HCT116 (cell line): ENCODE measurements at regions not wholly inside any gene's neighbourhood (a gene's known extent, or its start where the extent isn't known, plus 50 kb on each side); places are given as distances from the start of the nearest gene placed in this dataset.

Source experiments
- ATAC-seq: fragments of 200-7000 bp; cut with Tn5 transposase; 2 replicates; pipeline ENCODE4 v1.9.1; 2020; ENCODE audit warnings: mild to moderate bottlenecking, moderate library complexity
- BruUV-seq: library from RNA; stranded (reverse); fragments of 400-500 nt; replicated peaks from 2 replicates; lab custom pipeline; 2021; lab: Mats Ljungman, UMichigan
- CTCF ChIA-PET: fragments of 300-600 bp; sonication (Branson Sonifier 250); formaldehyde crosslinking; loops from one replicate; lab custom pipeline; 2021; ENCODE audit warnings: antibody characterized with exemption; lab: Charles Lee
- POLR2A ChIA-PET: fragments of 300-600, 350-600 bp; sonication (Branson Sonifier 250); formaldehyde crosslinking; loops from one replicate; lab custom pipeline; 2021; ENCODE audit warnings: antibody characterized with exemption; lab: Charles Lee
- RAD21 ChIA-PET, 2 experiments: fragments of 300-600 bp; sonication (Branson Sonifier 250); formaldehyde crosslinking; loops; one replicate each; lab custom pipeline; 2023; ENCODE audit warnings: low total read pairs in 2 of 2; ENCODE audit not compliant: uncharacterized antibody in 2 of 2, unreplicated experiment in 2 of 2, low non-redundant PET in 1 of 2; lab: Charles Lee
- DNase-seq: peaks from one replicate; pipeline ENCODE4 v3.0.0-alpha.2; 2010; ENCODE audit warnings: low read depth, low spot score
- H2AFZ ChIP-seq: fragments of 200-600 bp; shearing (Covaris generic), sonication (generic); 2 replicates; pipeline ENCODE4 v1.6.1; 2017; ENCODE audit warnings: low read depth, mixed run types, mixed read lengths, antibody characterized with exemption, low read length; ENCODE audit not compliant: poor library complexity, severe bottlenecking
- H3K27ac ChIP-seq: 2 replicates; pipeline ENCODE4 v1.5.1; 2012; ENCODE audit warnings: low read depth, low read length
- H3K27me3 ChIP-seq: fragments of 200-600 bp; sonication (generic); 2 replicates; pipeline ENCODE4 v1.6.1; 2016; ENCODE audit warnings: mixed run types, low read length, mixed read lengths; ENCODE audit not compliant: insufficient read depth
- H3K36me3 ChIP-seq, 2 experiments: fragments of 200-500 bp in 1 of 2; fragments of 200-600 bp in 1 of 2; sonication (Bioruptor generic) in 1 of 2; sonication (generic) in 1 of 2; 2 replicates each; pipeline versions ENCODE4 v1.5.1 to v1.6.1; 2014 to 2016; ENCODE audit warnings: low read length in 2 of 2, inconsistent platforms in 1 of 2, mixed read lengths in 1 of 2, mixed run types in 1 of 2; ENCODE audit not compliant: insufficient read depth in 2 of 2, control insufficient read depth in 1 of 2
- H3K4me1 ChIP-seq, 2 experiments: fragments of 200-600 bp in 1 of 2; sonication (generic) in 1 of 2; 2 replicates each; pipeline versions ENCODE4 v1.5.1 to v1.6.1; 2012 to 2017; ENCODE audit warnings: low read length in 2 of 2, inconsistent platforms in 1 of 2, mild to moderate bottlenecking in 1 of 2, mixed read lengths in 1 of 2, mixed run types in 1 of 2, moderate library complexity in 1 of 2; ENCODE audit not compliant: insufficient read depth in 2 of 2, control insufficient read depth in 1 of 2
- H3K4me2 ChIP-seq: fragments of 200-600 bp; sonication (generic); 2 replicates; pipeline ENCODE4 v1.6.1; 2017; ENCODE audit warnings: mixed run types, low read length, mixed read lengths
- H3K4me3 ChIP-seq, 2 experiments: fragments of 200-600 bp in 1 of 2; sonication (generic) in 1 of 2; replicated peaks in 1 of 2; 2 replicates each; pipeline ENCODE4 v1.5.1; 2011 to 2016; ENCODE audit warnings: low read length in 2 of 2, control low read depth in 1 of 2, low read depth in 1 of 2, mild to moderate bottlenecking in 1 of 2, mixed read lengths in 1 of 2, mixed run types in 1 of 2
- H3K79me2 ChIP-seq: fragments of 200-600 bp; sonication (generic); 2 replicates; pipeline ENCODE4 v1.6.1; 2017; ENCODE audit warnings: mild to moderate bottlenecking, mixed run types, low read length, moderate library complexity, mixed read lengths; ENCODE audit not compliant: insufficient read depth
- H3K9ac ChIP-seq: fragments of 200-600 bp; sonication (generic); 2 replicates; pipeline ENCODE4 v1.6.1; 2016; ENCODE audit warnings: low read length, mixed read lengths
- H3K9me2 ChIP-seq: fragments of 200-600 bp; sonication (generic), shearing (Covaris generic); 2 replicates; pipeline ENCODE4 v1.6.1; 2017; ENCODE audit warnings: mixed run types, mild to moderate bottlenecking, moderate library complexity; ENCODE audit not compliant: insufficient read depth
- H3K9me3 ChIP-seq, 2 experiments: fragments of 200-500 bp in 1 of 2; fragments of 200-600 bp in 1 of 2; sonication (Bioruptor generic) in 1 of 2; sonication (generic) in 1 of 2; 2 replicates each; pipeline ENCODE4 v1.6.1; 2014 to 2017; ENCODE audit warnings: low read length in 2 of 2, mixed read lengths in 2 of 2, inconsistent platforms in 1 of 2, low read depth in 1 of 2, mild to moderate bottlenecking in 1 of 2, mixed run types in 1 of 2, moderate library complexity in 1 of 2; ENCODE audit not compliant: control insufficient read depth in 1 of 2, insufficient read depth in 1 of 2
- H4K20me1 ChIP-seq: fragments of 200-600 bp; sonication (generic), shearing (Covaris generic); 2 replicates; pipeline ENCODE4 v1.6.1; 2017; ENCODE audit warnings: mixed run types, mild to moderate bottlenecking, moderate library complexity; ENCODE audit not compliant: insufficient read depth
- ATF3 ChIP-seq: IDR thresholded peaks from 2 replicates; pipeline ENCODE4 v1.6.1; 2012
- CBX3 ChIP-seq: IDR thresholded peaks from 2 replicates; pipeline ENCODE4 v1.6.1; 2012; ENCODE audit warnings: low read depth
- CTCF ChIP-seq, 3 experiments: fragments of 200-600 bp in 1 of 3; sonication (generic) in 1 of 3; IDR thresholded peaks in 2 of 3; conservative IDR thresholded peaks in 1 of 3; 2 replicates each; pipeline ENCODE4 v1.5.1; 2012 to 2017; ENCODE audit warnings: low read depth in 2 of 3, low read length in 2 of 3, antibody characterized with exemption in 1 of 3, borderline replicate concordance in 1 of 3, control low read depth in 1 of 3, mild to moderate bottlenecking in 1 of 3, mixed read lengths in 1 of 3, mixed run types in 1 of 3, moderate library complexity in 1 of 3; ENCODE audit not compliant: insufficient read depth in 1 of 3
- EZH2 ChIP-seq: fragments of 200-600 bp; sonication (generic); IDR thresholded peaks from 2 replicates; pipeline ENCODE4 v1.6.1; 2017; ENCODE audit warnings: antibody characterized with exemption, mixed run types
- EZH2phosphoT487 ChIP-seq: fragments of 200-600 bp; IDR thresholded peaks from 2 replicates; pipeline ENCODE4 v1.6.1; 2018; ENCODE audit warnings: antibody characterized with exemption, borderline replicate concordance
- JUND ChIP-seq: IDR thresholded peaks from 2 replicates; pipeline ENCODE4 v1.6.1; 2012
- MAX ChIP-seq: IDR thresholded peaks from 2 replicates; pipeline ENCODE4 v1.6.1; 2012
- RAD21 ChIP-seq: IDR thresholded peaks from 2 replicates; pipeline ENCODE4 v1.6.1; 2012; ENCODE audit warnings: low read depth, mild to moderate bottlenecking
- SIN3A ChIP-seq: IDR thresholded peaks from 2 replicates; pipeline ENCODE4 v1.6.1; 2012; ENCODE audit warnings: low read depth
- SP1 ChIP-seq: IDR thresholded peaks from 2 replicates; pipeline ENCODE4 v1.6.1; 2012; ENCODE audit warnings: low read depth
- TCF7L2 ChIP-seq: IDR thresholded peaks from 2 replicates; pipeline ENCODE4 v1.7.0; 2011; ENCODE audit warnings: borderline replicate concordance, inconsistent platforms; ENCODE audit not compliant: insufficient read depth, insufficient read length; ENCODE audit errors: extremely low read depth
- YY1 ChIP-seq: IDR thresholded peaks from 2 replicates; pipeline ENCODE4 v1.6.1; 2011; ENCODE audit warnings: low read length, low read depth, moderate library complexity, mild to moderate bottlenecking; ENCODE audit not compliant: insufficient replicate concordance; ENCODE audit errors: extremely low read depth
- ZBTB33 ChIP-seq: IDR thresholded peaks from 2 replicates; pipeline ENCODE4 v1.6.1; 2011; ENCODE audit warnings: mild to moderate bottlenecking, low read length, moderate library complexity; ENCODE audit not compliant: insufficient replicate concordance; ENCODE audit errors: extremely low read depth
- ZNF274 ChIP-seq: fragments of 200-500 bp; sonication (Bioruptor generic); IDR thresholded peaks from 2 replicates; pipeline ENCODE4 v1.6.1; 2014; ENCODE audit warnings: mild to moderate bottlenecking, low read depth, low read length, inconsistent platforms
- intact Hi-C: fragments of 100-400 bp; cut with micrococcal nuclease; formaldehyde crosslinking; loops from 2 replicates; pipeline ENCODE4 v1.10.0; 2022

GRCh38 chr17:77432742-77433141 is 292.0 kb downstream of the SEC14L1 start:
- ATAC-seq: no peak
- H3K27ac ChIP-seq: no peak overlapping the region

More at GRCh38 chr17:77432742-77433141, 292.0 kb downstream of the SEC14L1 start:
- DNase-seq: no peak
- no peak overlapping the region for H3K4me2 ChIP-seq
- POLR2A ChIA-PET: no interaction called here
- no peaks in the 10 kb centered on the region for H3K9me2 ChIP-seq
- no peak overlapping the region for H2AFZ ChIP-seq
- TF ChIP-seq EZH2phosphoT487 (no peak), YY1 (no peak), CTCF (IDR thresholded peaks at IDR 0.05 in 2 of 3, conservative IDR thresholded peaks at IDR 0.05 in 1 of 3; ENCODE audit: borderline replicate concordance in 1 of 3, insufficient read depth in 1 of 3, low read depth in 2 of 3, low read length in 2 of 3) (no peak), EZH2 (no peak), JUND (no peak), TCF7L2 (no peak), RAD21 (no peak), SP1 (no peak), ATF3 (no peak), CBX3 (no peak), ZNF274 (no peak), ZBTB33 (no peak), MAX (no peak), SIN3A (no peak)
- TF ChIP-seq, all 23 proteins: peak for 0
- Histone ChIP-seq H3K4me1 (peaks cover 0 to 18% of the 10 kb centered on the region in 2 experiments; a peak in 2 of 4 replicates), H3K79me2 (peaks cover 90% of the 10 kb centered on the region; the same call in 1 of the 2 replicates), H3K9me3 (no peaks in the 10 kb centered on the region), H3K27me3 (no peaks in the 10 kb centered on the region), H4K20me1 (no peaks in the 10 kb centered on the region), H3K36me3 (no peaks in the 10 kb centered on the region), H3K4me3 (no peak overlapping the region), H3K9ac (no peak overlapping the region)
- RAD21 ChIA-PET: no interaction called here
- intact Hi-C loops: no loop called here
- BruUV-seq: no TSS peak
- CTCF ChIA-PET: no interaction called here
